ENCODE measurements at regions not wholly inside any gene's neighbourhood (a gene's known extent, or its start where the extent isn't known, plus 50 kb on each side); places are given as distances from the start of the nearest gene placed in this dataset.

GRCh38 chr2:180306346-180306745 is 299.2 kb upstream of the CWC22 start:
- TF ChIP-seq CTCF (IDR thresholded peaks at IDR 0.05) (no peak), POLR2A (IDR thresholded peaks at IDR 0.05) (no peak)
